Left ventricle myocardium inferior (tissue), 1 donor: ENCODE measurements at regions not wholly inside any gene's neighbourhood (a gene's known extent, or its start where the extent isn't known, plus 50 kb on each side); places are given as distances from the start of the nearest gene placed in this dataset.

Source experiments
- DNase-seq: peaks from one replicate; pipeline ENCODE4 v3.0.0-alpha.2; 2020
- H3K27ac ChIP-seq: fragments of 200-600 bp; replicated peaks from 2 replicates; pipeline ENCODE4 v1.8.0; 2021
- H3K27me3 ChIP-seq: fragments of 200-600 bp; 2 replicates; pipeline ENCODE4 v1.8.0; 2021; ENCODE audit warnings: low read depth
- H3K36me3 ChIP-seq: fragments of 200-600 bp; 2 replicates; pipeline ENCODE4 v1.8.0; 2021
- H3K4me1 ChIP-seq: fragments of 200-600 bp; 2 replicates; pipeline ENCODE4 v1.8.0; 2021
- H3K4me3 ChIP-seq: fragments of 200-600 bp; 2 replicates; pipeline ENCODE4 v1.8.0; 2021; ENCODE audit warnings: mild to moderate bottlenecking, moderate library complexity
- H3K9me3 ChIP-seq: fragments of 200-600 bp; replicated peaks from 2 replicates; pipeline ENCODE4 v1.8.0; 2021
- CTCF ChIP-seq: fragments of 200-600 bp; IDR thresholded peaks from 2 replicates; pipeline ENCODE4 v1.8.0; 2021; ENCODE audit warnings: antibody characterized with exemption, mild to moderate bottlenecking, borderline replicate concordance
- intact Hi-C: fragments of 100-400 bp; cut with micrococcal nuclease; formaldehyde crosslinking; loops from one replicate; pipeline ENCODE4 v1.11.0; 2022
- donor health status: DM: no; HTN: yes; CAD: no; lungs with severe emphysema.

DNA sequence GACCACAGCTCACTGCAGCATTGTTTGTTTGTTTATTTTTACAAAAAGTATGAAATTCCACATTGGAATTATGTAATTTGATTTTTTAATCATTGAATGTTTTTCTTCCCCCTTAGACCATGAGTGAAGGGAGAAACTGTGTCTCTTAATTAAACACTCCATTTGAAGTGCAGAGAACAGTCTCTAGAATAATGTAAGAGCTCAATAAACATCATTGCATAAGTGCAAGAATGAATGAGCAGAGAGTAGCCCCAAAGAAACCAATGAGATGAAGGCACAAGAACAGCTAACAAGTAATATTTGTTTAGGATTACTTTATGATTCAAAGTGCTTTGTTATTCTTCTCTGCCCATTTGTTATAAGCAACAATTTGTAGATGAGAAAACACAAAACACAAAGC is 921.3 kb upstream of the LCORL start:
- Histone ChIP-seq H3K27ac (no peak overlapping the region), H3K9me3 (no peaks in the 10 kb centered on the region), H3K36me3 (no peaks in the 10 kb centered on the region), H3K4me3 (no peak overlapping the region), H3K4me1 (no peaks in the 10 kb centered on the region), H3K27me3 (no peaks in the 10 kb centered on the region)
- intact Hi-C loops: no loop called here
- DNase-seq: no peak
- no peak for TF ChIP-seq CTCF

GRCh38 chr4:18938343-18939099 is 917.0 kb upstream of the LCORL start:
- H3K27ac ChIP-seq: no peak overlapping the region
- intact Hi-C loops: loop anchor here (10.0 kb wide), 1 partner anchor 244 kb away; no protein-coding TSS in a partner anchor
- no peaks in the 10 kb centered on the region for H3K27me3 ChIP-seq
- no peak for TF ChIP-seq CTCF
- H3K36me3 ChIP-seq: no peaks in the 10 kb centered on the region
- H3K4me3 ChIP-seq: no peak overlapping the region
- H3K4me1 ChIP-seq: no peaks in the 10 kb centered on the region
- H3K9me3 ChIP-seq: no peaks in the 10 kb centered on the region
- no peak for DNase-seq

GRCh38 chr4:18937746-18938145 is 916.2 kb upstream of the LCORL start:
- Histone ChIP-seq H3K27me3 (no peaks in the 10 kb centered on the region), H3K4me3 (no peak overlapping the region), H3K9me3 (no peaks in the 10 kb centered on the region), H3K4me1 (no peaks in the 10 kb centered on the region), H3K27ac (no peak overlapping the region), H3K36me3 (no peaks in the 10 kb centered on the region)
- intact Hi-C loops: loop anchor here (10.0 kb wide), 1 partner anchor 243 kb away; no protein-coding TSS in a partner anchor
- no peak for TF ChIP-seq CTCF
- DNase-seq: no peak

- intact Hi-C loops: loop anchor here (10.0 kb wide), 1 partner anchor 242 kb away; no protein-coding TSS in a partner anchor
- Histone ChIP-seq H3K4me3 (no peak overlapping the region), H3K4me1 (peaks cover 2% of the 10 kb centered on the region), H3K36me3 (no peaks in the 10 kb centered on the region), H3K27ac (no peak overlapping the region), H3K27me3 (no peaks in the 10 kb centered on the region), H3K9me3 (no peaks in the 10 kb centered on the region)
- no peak for DNase-seq
- TF ChIP-seq CTCF: no peak
Measured at GRCh38 chr4:18937080-18937479, 915.5 kb upstream of the LCORL start.

DNA sequence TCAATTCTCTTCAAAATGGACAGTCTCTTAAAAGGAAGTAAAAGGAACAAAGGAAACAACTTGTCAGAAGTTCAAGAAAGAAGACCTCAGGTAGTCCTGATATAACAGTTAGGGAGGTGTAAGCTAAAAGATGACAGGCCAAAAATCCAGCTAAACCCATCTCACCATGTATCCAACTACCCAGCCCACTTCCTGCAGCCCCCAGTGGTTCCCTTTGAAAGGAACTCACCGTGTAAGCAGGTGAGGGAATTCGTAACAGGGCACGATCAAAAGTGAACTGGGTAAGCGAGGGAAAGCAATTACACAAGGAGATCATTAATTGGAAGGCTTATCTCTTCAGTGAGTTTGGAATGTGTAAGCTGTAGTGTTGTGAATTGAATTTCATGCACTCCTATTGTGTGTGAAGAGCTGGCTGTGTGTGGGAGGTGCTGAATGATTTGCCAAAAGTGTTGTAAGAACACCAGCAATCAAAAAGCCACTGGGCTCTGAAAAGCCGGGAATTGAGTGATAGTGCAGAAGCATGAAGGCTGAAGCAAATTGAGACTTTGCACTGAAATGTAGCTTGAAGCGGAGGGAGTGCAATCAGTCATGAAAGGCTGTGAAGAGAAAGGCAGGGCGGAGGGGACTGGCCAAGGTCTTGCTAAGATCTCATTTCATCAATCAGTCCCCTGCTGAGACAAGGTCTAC is 914.2 kb upstream of the LCORL start:
- no peak for DNase-seq
- intact Hi-C loops: loop anchor here (10.0 kb wide), 1 partner anchor 241 kb away; no protein-coding TSS in a partner anchor
- Histone ChIP-seq H3K36me3 (no peaks in the 10 kb centered on the region), H3K27ac (no peak overlapping the region), H3K4me1 (peaks cover 6% of the 10 kb centered on the region), H3K27me3 (no peaks in the 10 kb centered on the region), H3K9me3 (no peaks in the 10 kb centered on the region), H3K4me3 (no peak overlapping the region)
- no peak for TF ChIP-seq CTCF
